ENCODE measurements at regions not wholly inside any gene's neighbourhood (a gene's known extent, or its start where the extent isn't known, plus 50 kb on each side); places are given as distances from the start of the nearest gene placed in this dataset.

DNA sequence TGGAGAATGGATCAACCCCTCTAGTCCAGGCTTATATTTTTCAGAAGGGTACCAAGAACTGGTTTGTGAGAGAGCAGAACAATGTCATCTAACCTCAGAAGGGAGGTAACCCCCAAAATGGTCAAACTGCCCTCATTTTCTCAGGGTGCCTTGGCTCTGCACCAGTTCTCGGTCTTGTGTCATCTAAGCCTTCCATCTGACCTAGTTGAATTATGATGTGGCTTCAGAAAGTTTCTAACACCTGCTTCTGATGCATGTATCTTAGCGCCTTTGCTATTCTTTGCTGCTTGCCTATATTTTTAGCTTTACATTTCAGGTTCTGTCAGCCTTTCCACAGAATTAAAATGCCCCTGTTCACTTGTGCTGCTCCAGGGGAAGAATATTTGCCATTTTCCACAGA is 91.7 kb upstream of the E2F8 start:
- no peaks in the 10 kb centered on the region for H3K27me3 ChIP-seq

GRCh38 chr11:19330416-19330815 is 89.7 kb upstream of the E2F8 start:
- DNase-seq: peak in 2 of 4 donors; percentile 69 to 71
- Histone ChIP-seq H3K9me3 (no peaks in the 10 kb centered on the region), H3K36me3 (no peaks in the 10 kb centered on the region), H3K4me3 (no peak overlapping the region), H3K27me3 (no peaks in the 10 kb centered on the region), H3K27ac (no peak overlapping the region), H3K4me1 (no peaks in the 10 kb centered on the region)
- TF ChIP-seq CTCF (IDR thresholded peaks at IDR 0.05): no peak
- ATAC-seq: no peak
- intact Hi-C loops (cut with DNase I): no loop called here

More for the DNA sequence above, 91.7 kb upstream of the E2F8 start:
- no peak for DNase-seq
- Histone ChIP-seq H3K27ac (no peak overlapping the region), H3K9me3 (no peaks in the 10 kb centered on the region), H3K36me3 (no peaks in the 10 kb centered on the region), H3K4me1 (no peaks in the 10 kb centered on the region), H3K4me3 (no peak overlapping the region)
- intact Hi-C loops (cut with DNase I): no loop called here
- no peak for ATAC-seq
- no peak for TF ChIP-seq CTCF (IDR thresholded peaks at IDR 0.05)

DNA sequence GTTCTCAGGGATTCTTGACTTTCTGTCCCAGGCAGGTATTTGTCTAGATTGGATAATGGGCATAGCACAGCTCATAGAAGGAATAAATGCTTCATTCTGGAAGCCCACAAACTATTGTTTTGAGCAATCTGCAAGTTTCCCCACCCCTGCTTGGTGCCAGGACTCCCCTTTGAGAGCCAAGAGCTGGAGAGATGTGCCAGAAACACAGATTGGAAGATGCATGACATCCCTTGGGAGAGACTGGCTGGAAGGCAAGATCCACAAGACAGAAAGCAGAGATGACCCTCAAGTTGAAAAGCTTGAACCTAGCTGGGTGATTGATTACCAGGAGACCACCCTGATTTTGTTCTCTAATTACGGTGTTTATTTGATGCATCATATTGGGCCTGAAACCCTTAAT is 89.2 kb upstream of the E2F8 start:
- no peak overlapping the region for H3K27ac ChIP-seq
- intact Hi-C loops (cut with DNase I): loop anchor here in 1 of 2 donors (5.0 kb wide), 1 partner anchor 227 kb away; no protein-coding TSS in a partner anchor
- no peaks in the 10 kb centered on the region for H3K27me3 ChIP-seq
- no peak overlapping the region for H3K4me3 ChIP-seq
- H3K36me3 ChIP-seq: no peaks in the 10 kb centered on the region
- H3K4me1 ChIP-seq: no peaks in the 10 kb centered on the region
- no peaks in the 10 kb centered on the region for H3K9me3 ChIP-seq
- peak in 2 of 4 donors; percentile 46 to 49 for DNase-seq
- no peak for TF ChIP-seq CTCF (IDR thresholded peaks at IDR 0.05)
- ATAC-seq: no peak

DNA sequence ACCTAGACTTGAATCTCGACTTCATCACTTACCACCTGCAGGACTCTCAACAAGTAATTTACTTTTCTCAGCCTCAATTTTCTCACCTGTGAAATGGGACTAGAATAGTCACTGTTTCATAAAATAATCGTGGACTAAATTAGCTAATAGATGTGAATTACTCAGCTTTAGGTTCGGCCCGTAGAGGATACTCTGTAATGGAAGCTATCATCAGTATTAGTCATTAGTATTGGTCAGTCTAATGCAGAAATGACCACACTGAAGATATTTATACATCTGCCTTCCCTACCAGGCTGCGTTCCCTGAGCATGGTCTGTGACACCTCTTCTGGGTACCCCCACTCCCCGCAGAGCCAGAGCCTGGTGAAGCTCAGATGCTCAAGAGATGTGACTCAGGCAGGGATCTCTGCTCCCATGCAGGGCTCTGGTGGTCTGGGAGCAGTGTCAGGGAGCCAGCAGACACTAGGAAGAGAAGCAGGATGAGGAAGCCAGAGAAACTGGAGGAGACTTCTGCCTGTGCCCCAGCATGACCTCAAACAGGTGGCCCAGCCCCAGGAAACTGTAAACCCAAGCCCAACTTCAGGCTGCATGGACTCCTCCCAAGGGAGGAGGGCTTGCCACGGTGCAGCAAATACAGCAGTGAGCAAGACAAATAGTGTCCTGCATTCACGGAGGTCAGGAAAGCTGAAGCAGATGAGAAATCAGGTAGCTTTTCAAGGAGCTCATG is 88.0 kb upstream of the E2F8 start:
- TF ChIP-seq CTCF (IDR thresholded peaks at IDR 0.05): no peak
- no peak overlapping the region for H3K4me3 ChIP-seq
- H3K4me1 ChIP-seq: no peaks in the 10 kb centered on the region
- intact Hi-C loops (cut with DNase I): loop anchor here in 1 of 2 donors (5.0 kb wide), 1 partner anchor 229 kb away; no protein-coding TSS in a partner anchor
- ATAC-seq (no peak), DNase-seq (no peak)
- no peaks in the 10 kb centered on the region for H3K27me3 ChIP-seq
- no peaks in the 10 kb centered on the region for H3K36me3 ChIP-seq
- no peaks in the 10 kb centered on the region for H3K9me3 ChIP-seq
- no peak overlapping the region for H3K27ac ChIP-seq

- no peaks in the 10 kb centered on the region for H3K9me3 ChIP-seq
- DNase-seq: no peak
- ATAC-seq: no peak
- intact Hi-C loops (cut with DNase I): loop anchor here in 1 of 2 donors (5.0 kb wide), 1 partner anchor 230 kb away; no protein-coding TSS in a partner anchor
- no peak for TF ChIP-seq CTCF (IDR thresholded peaks at IDR 0.05)
- no peaks in the 10 kb centered on the region for H3K4me1 ChIP-seq
- no peaks in the 10 kb centered on the region for H3K36me3 ChIP-seq
- H3K27me3 ChIP-seq: no peaks in the 10 kb centered on the region
- H3K4me3 ChIP-seq: no peak overlapping the region
- H3K27ac ChIP-seq: no peak overlapping the region
Observed at GRCh38 chr11:19327280-19327679, 86.5 kb upstream of the E2F8 start.

All from left lung (tissue), 4 donors.